Keratinocyte (primary cell): ENCODE measurements at regions not wholly inside any gene's neighbourhood (a gene's known extent, or its start where the extent isn't known, plus 50 kb on each side); places are given as distances from the start of the nearest gene placed in this dataset.

Experiments used
- DNase-seq: peaks from one replicate; pipeline ENCODE4 v3.0.0-alpha.2; 2011; ENCODE audit warnings: low read depth, missing footprints, low spot score
- FAIRE-seq: peaks from 2 replicates; lab custom pipeline; 2011; peaks lifted over from hg19 to GRCh38; lab: Jason Lieb, UNC
- H2AFZ ChIP-seq: 2 replicates; pipeline ENCODE4 v1.6.0; 2012; ENCODE audit warnings: low read length, control low read depth, inconsistent platforms; ENCODE audit not compliant: control insufficient read depth
- H3K27ac ChIP-seq: 2 replicates; pipeline ENCODE4 v1.5.1; 2011; ENCODE audit warnings: low read length; ENCODE audit not compliant: control insufficient read depth, insufficient read depth
- H3K27me3 ChIP-seq: 3 replicates; pipeline ENCODE4 v1.6.0; 2011; ENCODE audit warnings: low read length; ENCODE audit not compliant: control insufficient read depth, insufficient read depth; ENCODE audit errors: extremely low read depth
- H3K36me3 ChIP-seq, 2 experiments: 2 replicates in 1 of 2; 3 replicates in 1 of 2; pipeline ENCODE4 v1.5.1; 2011; ENCODE audit warnings: low read length in 2 of 2, mild to moderate bottlenecking in 1 of 2; ENCODE audit not compliant: control insufficient read depth in 2 of 2, insufficient read depth in 2 of 2; ENCODE audit errors: extremely low read depth in 1 of 2
- H3K4me1 ChIP-seq: 3 replicates; pipeline ENCODE4 v1.5.1; 2011; ENCODE audit warnings: low read length; ENCODE audit not compliant: control insufficient read depth, insufficient read depth; ENCODE audit errors: extremely low read depth
- H3K4me2 ChIP-seq: 3 replicates; pipeline ENCODE4 v1.6.0; 2011; ENCODE audit warnings: low read depth, low read length; ENCODE audit not compliant: control insufficient read depth, insufficient read depth; ENCODE audit errors: extremely low read depth
- H3K4me3 ChIP-seq, 3 experiments: fragments of 200-600 bp in 1 of 3; sonication (generic) in 1 of 3; 2 replicates in 2 of 3; 3 replicates in 1 of 3; pipeline ENCODE4 v1.5.1; 2011 to 2016; ENCODE audit warnings: low read length in 3 of 3, mild to moderate bottlenecking in 3 of 3, control low read depth in 2 of 3, inconsistent platforms in 1 of 3, low read depth in 1 of 3, mixed read lengths in 1 of 3, mixed run types in 1 of 3, moderate library complexity in 1 of 3; ENCODE audit not compliant: control insufficient read depth in 2 of 3, insufficient read depth in 2 of 3; ENCODE audit errors: extremely low read depth in 1 of 3
- H3K79me2 ChIP-seq: 2 replicates; pipeline ENCODE4 v1.6.0; 2012; ENCODE audit warnings: low read length; ENCODE audit not compliant: control insufficient read depth, insufficient read depth
- H3K9ac ChIP-seq: 3 replicates; pipeline ENCODE4 v1.6.0; 2011; ENCODE audit warnings: low read length; ENCODE audit not compliant: control insufficient read depth, insufficient read depth; ENCODE audit errors: extremely low read depth
- H3K9me1 ChIP-seq: 3 replicates; pipeline ENCODE4 v1.6.0; 2011; ENCODE audit warnings: low read length; ENCODE audit not compliant: control insufficient read depth, insufficient read depth; ENCODE audit errors: extremely low read depth
- H3K9me3 ChIP-seq: 2 replicates; pipeline ENCODE4 v1.5.1; 2012; ENCODE audit warnings: low read depth, low read length; ENCODE audit not compliant: control insufficient read depth
- H4K20me1 ChIP-seq: 3 replicates; pipeline ENCODE4 v1.6.0; 2011; ENCODE audit warnings: low read length; ENCODE audit not compliant: control insufficient read depth, insufficient read depth; ENCODE audit errors: extremely low read depth
- EZH2 ChIP-seq: IDR thresholded peaks from one replicate; pipeline ENCODE4 v1.6.1; 2012; ENCODE audit warnings: inconsistent platforms, mild to moderate bottlenecking, low read length, moderate library complexity
- dilution Hi-C: fragments of 300-500 bp; cut with MboI; formaldehyde crosslinking; loops from one replicate; pipeline ENCODE4 v1.7.0; 2020; ENCODE audit warnings: low sequenced_read_pairs; ENCODE audit not compliant: extremely low pct_ligation_motif_present
- TF ChIP-seq, protein P1 (sequence below), 3 experiments: IDR thresholded peaks in 1 of 3; conservative IDR thresholded peaks in 1 of 3; optimal IDR thresholded peaks in 1 of 3; 2 replicates in 2 of 3; 3 replicates in 1 of 3; pipeline versions ENCODE3 to v1.5.1; 2011; ENCODE audit warnings: low read length in 3 of 3, mild to moderate bottlenecking in 3 of 3, moderate library complexity in 2 of 3, control low read depth in 1 of 3, inconsistent platforms in 1 of 3; ENCODE audit not compliant: insufficient read depth in 2 of 3; ENCODE audit errors: extremely low read depth in 1 of 3

GRCh38 chr2:7896940-7897487 lies 784.8 kb upstream of the ID2 start:
- Histone ChIP-seq H3K4me3 (no peak overlapping the region), H3K4me2 (no peak overlapping the region), H3K36me3 (no peaks in the 10 kb centered on the region), H3K9me3 (no peaks in the 10 kb centered on the region), H3K27me3 (no peaks in the 10 kb centered on the region), H3K9ac (no peak overlapping the region), H4K20me1 (no peaks in the 10 kb centered on the region), H2AFZ (no peak overlapping the region), H3K27ac (no peak overlapping the region), H3K79me2 (no peaks in the 10 kb centered on the region), H3K4me1 (no peaks in the 10 kb centered on the region), H3K9me1 (no peaks in the 10 kb centered on the region)
- TF ChIP-seq, protein P1, sequence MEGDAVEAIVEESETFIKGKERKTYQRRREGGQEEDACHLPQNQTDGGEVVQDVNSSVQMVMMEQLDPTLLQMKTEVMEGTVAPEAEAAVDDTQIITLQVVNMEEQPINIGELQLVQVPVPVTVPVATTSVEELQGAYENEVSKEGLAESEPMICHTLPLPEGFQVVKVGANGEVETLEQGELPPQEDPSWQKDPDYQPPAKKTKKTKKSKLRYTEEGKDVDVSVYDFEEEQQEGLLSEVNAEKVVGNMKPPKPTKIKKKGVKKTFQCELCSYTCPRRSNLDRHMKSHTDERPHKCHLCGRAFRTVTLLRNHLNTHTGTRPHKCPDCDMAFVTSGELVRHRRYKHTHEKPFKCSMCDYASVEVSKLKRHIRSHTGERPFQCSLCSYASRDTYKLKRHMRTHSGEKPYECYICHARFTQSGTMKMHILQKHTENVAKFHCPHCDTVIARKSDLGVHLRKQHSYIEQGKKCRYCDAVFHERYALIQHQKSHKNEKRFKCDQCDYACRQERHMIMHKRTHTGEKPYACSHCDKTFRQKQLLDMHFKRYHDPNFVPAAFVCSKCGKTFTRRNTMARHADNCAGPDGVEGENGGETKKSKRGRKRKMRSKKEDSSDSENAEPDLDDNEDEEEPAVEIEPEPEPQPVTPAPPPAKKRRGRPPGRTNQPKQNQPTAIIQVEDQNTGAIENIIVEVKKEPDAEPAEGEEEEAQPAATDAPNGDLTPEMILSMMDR (optimal IDR thresholded peaks at IDR 0.05 in 1 of 3, IDR thresholded peaks at IDR 0.05 in 1 of 3, conservative IDR thresholded peaks at IDR 0.05 in 1 of 3; ENCODE audit: extremely low read depth in 1 of 3, insufficient read depth in 2 of 3, low read length in 3 of 3), result no peak
- no peak for TF ChIP-seq EZH2
- dilution Hi-C loops, result no loop called here
- FAIRE-seq, result no peak
- no peak for DNase-seq

DNA sequence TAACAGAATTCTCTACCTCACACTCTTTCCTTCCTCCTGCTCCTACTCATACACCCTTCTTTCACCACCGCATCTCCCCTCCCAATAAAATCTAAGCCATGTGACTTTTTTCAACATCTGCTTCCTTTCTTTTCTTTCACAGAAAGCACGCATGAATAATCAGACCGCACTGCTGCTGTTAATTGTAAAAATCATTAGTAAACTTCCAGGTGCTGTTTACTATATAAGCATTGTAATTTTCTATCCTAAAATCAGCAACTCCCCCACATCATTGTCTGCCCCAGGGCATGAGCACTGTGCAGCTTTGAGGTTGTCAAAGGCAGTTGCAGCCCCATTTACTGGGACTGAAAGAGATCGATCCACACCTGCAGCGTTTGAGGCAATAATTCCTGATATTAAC lies 782.6 kb upstream of the ID2 start:
- Histone ChIP-seq H3K4me3 (no peak overlapping the region), H3K4me2 (no peak overlapping the region), H3K79me2 (no peaks in the 10 kb centered on the region), H4K20me1 (no peaks in the 10 kb centered on the region), H3K27me3 (no peaks in the 10 kb centered on the region), H3K27ac (no peak overlapping the region), H3K9me3 (no peaks in the 10 kb centered on the region), H2AFZ (no peak overlapping the region), H3K9ac (no peak overlapping the region), H3K4me1 (no peaks in the 10 kb centered on the region), H3K9me1 (no peaks in the 10 kb centered on the region), H3K36me3 (no peaks in the 10 kb centered on the region)
- dilution Hi-C loops, result no loop called here
- DNase-seq (no peak), FAIRE-seq (no peak)
- TF ChIP-seq EZH2, result no peak
- TF ChIP-seq, protein P1 (optimal IDR thresholded peaks at IDR 0.05 in 1 of 3, IDR thresholded peaks at IDR 0.05 in 1 of 3, conservative IDR thresholded peaks at IDR 0.05 in 1 of 3; ENCODE audit: extremely low read depth in 1 of 3, insufficient read depth in 2 of 3, low read length in 3 of 3), result no peak
